OCI-LY1 (cell line): ENCODE measurements at regions not wholly inside any gene's neighbourhood (a gene's known extent, or its start where the extent isn't known, plus 50 kb on each side); places are given as distances from the start of the nearest gene placed in this dataset.

Experiments
- H2AFZ ChIP-seq: fragments of 200-600 bp; sonication (generic), shearing (Covaris generic); 2 replicates; pipeline ENCODE4 v1.6.0; 2014; ENCODE audit warnings: antibody characterized with exemption, mild to moderate bottlenecking, low read length
- H3F3A ChIP-seq: fragments of 200-600 bp; sonication (generic), shearing (Covaris generic); 2 replicates; pipeline ENCODE4 v1.6.0; 2014; ENCODE audit warnings: mild to moderate bottlenecking, antibody characterized with exemption, low read length, moderate library complexity; ENCODE audit not compliant: insufficient read depth
- H3K27ac ChIP-seq: fragments of 200-600 bp; sonication (generic); 2 replicates; pipeline ENCODE4 v1.5.1; 2014; ENCODE audit warnings: low read length, mixed run types, mild to moderate bottlenecking, low read depth; ENCODE audit not compliant: poor library complexity, severe bottlenecking
- H3K27me3 ChIP-seq: fragments of 200-600 bp; sonication (generic); 2 replicates; pipeline ENCODE4 v1.6.0; 2014; ENCODE audit warnings: antibody characterized with exemption, mild to moderate bottlenecking, low read length, moderate library complexity; ENCODE audit not compliant: insufficient read depth
- H3K36me3 ChIP-seq: fragments of 200-600 bp; sonication (generic); 2 replicates; pipeline ENCODE4 v1.6.1; 2014; ENCODE audit warnings: mild to moderate bottlenecking, antibody characterized with exemption, low read length, moderate library complexity, mixed read lengths; ENCODE audit not compliant: insufficient read depth
- H3K4me1 ChIP-seq: fragments of 200-600 bp; sonication (generic); 2 replicates; pipeline ENCODE4 v1.5.1; 2014; ENCODE audit warnings: mild to moderate bottlenecking, low read length, moderate library complexity; ENCODE audit not compliant: insufficient read depth, severe bottlenecking
- H3K4me2 ChIP-seq: fragments of 200-600 bp; sonication (generic), shearing (Covaris generic); 2 replicates; pipeline ENCODE4 v1.6.1; 2014; ENCODE audit warnings: low read length
- H3K4me3 ChIP-seq: fragments of 200-600 bp; sonication (generic); 2 replicates; pipeline ENCODE4 v1.5.1; 2014; ENCODE audit warnings: low read length, low read depth, mild to moderate bottlenecking, mixed read lengths; ENCODE audit not compliant: poor library complexity, severe bottlenecking
- H3K79me2 ChIP-seq: fragments of 200-600 bp; shearing (Covaris generic); 2 replicates; pipeline ENCODE4 v1.6.1; 2016; ENCODE audit warnings: mixed run types, low read length, mixed read lengths; ENCODE audit not compliant: insufficient read depth
- H3K9ac ChIP-seq: fragments of 200-600 bp; sonication (generic), shearing (Covaris generic); 2 replicates; pipeline ENCODE4 v1.6.1; 2014; ENCODE audit warnings: mild to moderate bottlenecking, low read length, mixed read lengths
- H3K9me2 ChIP-seq: fragments of 200-600 bp; sonication (generic), shearing (Covaris generic); 2 replicates; pipeline ENCODE4 v1.6.1; 2014; ENCODE audit warnings: low read depth, mild to moderate bottlenecking, low read length, mixed read lengths
- H3K9me3 ChIP-seq: fragments of 200-600 bp; shearing (Covaris generic); 2 replicates; pipeline ENCODE4 v1.6.1; 2014; ENCODE audit warnings: low read length, mixed read lengths
- H4K20me1 ChIP-seq: fragments of 200-600 bp; sonication (generic), shearing (Covaris generic); 2 replicates; pipeline ENCODE4 v1.6.0; 2016; ENCODE audit warnings: mild to moderate bottlenecking, low read length; ENCODE audit not compliant: insufficient read depth
- CTCF ChIP-seq: fragments of 200-600 bp; sonication (generic), shearing (Covaris generic); IDR thresholded peaks from 2 replicates; pipeline ENCODE4 v1.5.1; 2017; ENCODE audit warnings: mild to moderate bottlenecking, antibody characterized with exemption, low read length, moderate library complexity, mixed read lengths
- EZH2 ChIP-seq: fragments of 200-600 bp; sonication (generic), shearing (Covaris generic); IDR thresholded peaks from 2 replicates; pipeline ENCODE4 v1.8.0; 2017; ENCODE audit warnings: borderline replicate concordance, mixed run types, mild to moderate bottlenecking, antibody characterized with exemption, low read length, moderate library complexity, mixed read lengths

- Histone ChIP-seq H3K27ac (no peak overlapping the region), H3F3A (no peaks in the 10 kb centered on the region), H3K79me2 (no peaks in the 10 kb centered on the region), H3K36me3 (no peaks in the 10 kb centered on the region), H3K4me1 (no peaks in the 10 kb centered on the region), H4K20me1 (no peaks in the 10 kb centered on the region), H2AFZ (no peak overlapping the region), H3K4me2 (no peak overlapping the region), H3K9me2 (no peaks in the 10 kb centered on the region), H3K9ac (no peak overlapping the region), H3K9me3 (no peaks in the 10 kb centered on the region), H3K4me3 (no peak overlapping the region), H3K27me3 (no peaks in the 10 kb centered on the region)
- TF ChIP-seq CTCF = no peak
- no peak for TF ChIP-seq EZH2
These were observed 816.3 kb downstream of the QKI start for GRCh38 chr6:164230804-164231203.

- Histone ChIP-seq H3K36me3 (no peaks in the 10 kb centered on the region), H4K20me1 (no peaks in the 10 kb centered on the region), H3K9me2 (no peaks in the 10 kb centered on the region), H3K27ac (no peak overlapping the region), H3K4me2 (no peak overlapping the region), H2AFZ (no peak overlapping the region), H3K4me1 (no peaks in the 10 kb centered on the region), H3K79me2 (no peaks in the 10 kb centered on the region), H3K9me3 (no peaks in the 10 kb centered on the region), H3K4me3 (no peak overlapping the region), H3F3A (no peaks in the 10 kb centered on the region), H3K9ac (no peak overlapping the region), H3K27me3 (no peaks in the 10 kb centered on the region)
- TF ChIP-seq CTCF (no peak), EZH2 (no peak)
These were observed 815.7 kb downstream of the QKI start for GRCh38 chr6:164230259-164230658.

- Histone ChIP-seq H3K4me2 (no peak overlapping the region), H3K27me3 (no peaks in the 10 kb centered on the region), H3F3A (no peaks in the 10 kb centered on the region), H3K79me2 (no peaks in the 10 kb centered on the region), H3K4me1 (no peaks in the 10 kb centered on the region), H2AFZ (no peak overlapping the region), H3K27ac (no peak overlapping the region), H4K20me1 (no peaks in the 10 kb centered on the region), H3K4me3 (no peak overlapping the region), H3K9me2 (no peaks in the 10 kb centered on the region), H3K9ac (no peak overlapping the region), H3K36me3 (no peaks in the 10 kb centered on the region), H3K9me3 (no peaks in the 10 kb centered on the region)
- TF ChIP-seq EZH2 (no peak), CTCF (no peak)
These were observed 815.2 kb downstream of the QKI start for GRCh38 chr6:164229716-164230115.
